Endodermal cell (in vitro differentiated cells): ENCODE measurements at regions not wholly inside any gene's neighbourhood (a gene's known extent, or its start where the extent isn't known, plus 50 kb on each side); places are given as distances from the start of the nearest gene placed in this dataset.

Experiments used
- DNase-seq: peaks from one replicate; pipeline ENCODE4 v3.0.0-alpha.2; 2017
- H3K27ac ChIP-seq: 2 replicates; pipeline ENCODE4 v1.5.1; 2013; ENCODE audit warnings: mild to moderate bottlenecking, low read depth, low read length, moderate library complexity
- H3K27me3 ChIP-seq: 2 replicates; pipeline ENCODE4 v1.6.1; 2013; ENCODE audit warnings: mild to moderate bottlenecking, low read length, moderate library complexity; ENCODE audit not compliant: insufficient read depth, control insufficient read depth, poor library complexity, severe bottlenecking
- H3K36me3 ChIP-seq: 2 replicates; pipeline ENCODE4 v1.7.0; 2013; ENCODE audit warnings: mild to moderate bottlenecking, low read length, moderate library complexity; ENCODE audit not compliant: control insufficient read depth, insufficient read depth
- H3K4me1 ChIP-seq: one replicate; pipeline ENCODE4 v1.7.0; 2013; ENCODE audit warnings: low read length; ENCODE audit not compliant: control insufficient read depth, insufficient read depth
- H3K4me3 ChIP-seq: 2 replicates; pipeline ENCODE4 v1.5.1; 2013; ENCODE audit warnings: mild to moderate bottlenecking, low read length, moderate library complexity
- H3K9ac ChIP-seq: 2 replicates; pipeline ENCODE4 v1.6.1; 2013; ENCODE audit warnings: mild to moderate bottlenecking, low read length, moderate library complexity; ENCODE audit not compliant: poor library complexity, severe bottlenecking; ENCODE audit errors: extremely low read depth
- H3K9me3 ChIP-seq: 2 replicates; pipeline ENCODE4 v1.6.1; 2013; ENCODE audit warnings: mild to moderate bottlenecking, low read length, moderate library complexity; ENCODE audit not compliant: control insufficient read depth
- H3K27ac Mint-ChIP-seq: 2 replicates; pipeline ENCODE4 v1.8.0; 2020; ENCODE audit warnings: mixed read lengths
- H3K27me3 Mint-ChIP-seq: 2 replicates; pipeline ENCODE4 v1.8.0; 2021; ENCODE audit warnings: mild to moderate bottlenecking, mixed read lengths; ENCODE audit not compliant: insufficient read depth
- H3K36me3 Mint-ChIP-seq: 2 replicates; pipeline ENCODE4 v1.8.0; 2020; ENCODE audit warnings: low read depth, mixed read lengths
- H3K4me1 Mint-ChIP-seq: 2 replicates; pipeline ENCODE4 v1.8.0; 2020; ENCODE audit warnings: mixed read lengths
- H3K4me3 Mint-ChIP-seq: 2 replicates; pipeline ENCODE4 v1.8.0; 2020; ENCODE audit warnings: mild to moderate bottlenecking, moderate library complexity, mixed read lengths
- H3K9me3 Mint-ChIP-seq: 2 replicates; pipeline ENCODE4 v1.8.0; 2020; ENCODE audit warnings: mild to moderate bottlenecking, mixed read lengths
- WGBS, 2 experiments: methylation state at CpG; one replicate each; pipeline versions ENCODE4 v1.1.5 to v1.1.7; 2013; ENCODE audit warnings: missing lambda C conversion rate in 2 of 2, mixed read lengths in 1 of 2; ENCODE audit not compliant: insufficient coverage in 1 of 2, insufficient read length in 1 of 2; 5-methylcytosine and 5-hydroxymethylcytosine counted together
- TF ChIP-seq, protein P1 (sequence below): fragments of 200-600 bp; sonication (generic); conservative IDR thresholded peaks from 2 replicates; pipeline ENCODE4 v1.5.0; 2021; ENCODE audit warnings: antibody characterized with exemption, mild to moderate bottlenecking

DNA sequence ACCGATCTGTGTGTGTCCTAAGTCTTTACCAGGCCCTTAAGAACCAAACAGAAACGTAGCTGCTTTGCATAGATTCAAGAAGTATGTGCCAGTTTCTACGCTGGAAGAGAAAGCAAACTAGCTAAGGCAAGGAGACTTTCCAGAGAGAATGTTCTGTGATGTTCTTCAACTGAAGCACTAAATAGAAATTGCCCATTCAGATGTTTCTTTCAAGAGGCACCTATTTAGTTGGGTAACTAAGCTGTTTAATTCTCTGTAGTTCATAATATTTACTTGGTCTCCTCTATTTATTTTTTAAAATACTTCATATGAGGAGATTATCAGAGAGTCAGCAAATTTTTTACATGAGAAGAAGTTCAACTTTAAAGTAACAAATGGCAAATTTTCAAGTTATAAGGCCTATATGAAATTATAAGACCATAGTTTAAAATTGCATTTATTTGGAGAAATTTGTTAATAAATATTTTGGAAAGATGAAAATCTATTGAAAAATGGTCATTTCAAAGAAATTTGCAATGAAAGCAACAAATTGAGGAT is 279.0 kb downstream of the NEBL start:
- WGBS, 2 experiments: 87 to 91% methylated on average over 3 of the region's 3 CpGs

DNA sequence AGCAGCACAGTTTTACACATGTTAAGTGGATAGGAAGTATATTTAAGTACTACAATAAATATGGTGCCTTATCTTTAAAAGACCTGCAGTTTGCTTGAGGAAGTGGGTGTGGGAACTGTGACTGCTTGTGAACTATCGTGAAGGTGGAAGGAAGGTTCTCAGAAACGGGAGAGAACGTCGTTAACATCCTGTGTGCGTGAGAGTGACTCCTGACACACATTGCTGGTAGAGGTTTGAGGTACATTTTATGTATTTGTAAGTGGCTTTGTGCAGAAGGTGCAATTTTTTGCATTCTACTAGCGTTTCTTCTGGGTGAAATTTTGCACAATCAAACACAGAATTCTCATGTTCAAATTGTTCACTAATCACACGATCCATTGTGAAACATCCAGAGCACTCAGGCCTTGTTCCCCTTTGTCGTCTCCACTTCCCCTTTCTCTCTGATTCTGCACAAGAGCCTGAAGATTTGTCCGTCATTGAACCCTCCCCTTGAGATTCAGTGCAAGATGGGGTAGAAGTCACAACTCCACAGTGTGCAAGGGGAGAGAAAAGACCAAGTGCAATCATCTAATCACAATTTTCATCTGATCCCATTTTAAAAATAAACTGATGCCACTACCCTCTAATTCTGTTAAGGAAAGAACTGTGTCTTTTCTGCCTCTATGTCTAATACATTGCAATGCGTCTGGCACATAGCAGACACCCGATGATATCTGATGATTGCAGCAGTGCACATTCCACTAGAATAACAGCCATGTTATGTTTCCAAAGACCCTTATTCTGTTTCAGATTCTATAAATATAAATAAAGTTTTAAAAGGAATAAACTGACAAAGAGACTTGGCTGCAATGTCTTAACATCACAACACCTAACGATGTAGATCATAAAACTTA is 279.9 kb downstream of the NEBL start:
- H3K4me1 ChIP-seq: no peaks in the 10 kb centered on the region
- 95 to 100% methylated on average over 6 to 12 of the region's 12 CpGs for WGBS, 2 experiments
- H3K36me3 Mint-ChIP-seq: no peaks in the 10 kb centered on the region

More for the DNA sequence above, 279.0 kb downstream of the NEBL start:
- Mint-ChIP-seq H3K27ac (no peak overlapping the region), H3K4me1 (peaks cover 24% of the 10 kb centered on the region), H3K4me3 (no peak overlapping the region), H3K36me3 (no peaks in the 10 kb centered on the region), H3K27me3 (peaks cover 1% of the 10 kb centered on the region), H3K9me3 (no peaks in the 10 kb centered on the region)
- H3K4me3 ChIP-seq: no peak overlapping the region
- no peak overlapping the region for H3K9ac ChIP-seq
- no peak for DNase-seq
- no peaks in the 10 kb centered on the region for H3K27me3 ChIP-seq
- no peaks in the 10 kb centered on the region for H3K36me3 ChIP-seq
- no peaks in the 10 kb centered on the region for H3K9me3 ChIP-seq
- no peak overlapping the region for H3K27ac ChIP-seq
- no peaks in the 10 kb centered on the region for H3K4me1 ChIP-seq
- TF ChIP-seq, protein P1, sequence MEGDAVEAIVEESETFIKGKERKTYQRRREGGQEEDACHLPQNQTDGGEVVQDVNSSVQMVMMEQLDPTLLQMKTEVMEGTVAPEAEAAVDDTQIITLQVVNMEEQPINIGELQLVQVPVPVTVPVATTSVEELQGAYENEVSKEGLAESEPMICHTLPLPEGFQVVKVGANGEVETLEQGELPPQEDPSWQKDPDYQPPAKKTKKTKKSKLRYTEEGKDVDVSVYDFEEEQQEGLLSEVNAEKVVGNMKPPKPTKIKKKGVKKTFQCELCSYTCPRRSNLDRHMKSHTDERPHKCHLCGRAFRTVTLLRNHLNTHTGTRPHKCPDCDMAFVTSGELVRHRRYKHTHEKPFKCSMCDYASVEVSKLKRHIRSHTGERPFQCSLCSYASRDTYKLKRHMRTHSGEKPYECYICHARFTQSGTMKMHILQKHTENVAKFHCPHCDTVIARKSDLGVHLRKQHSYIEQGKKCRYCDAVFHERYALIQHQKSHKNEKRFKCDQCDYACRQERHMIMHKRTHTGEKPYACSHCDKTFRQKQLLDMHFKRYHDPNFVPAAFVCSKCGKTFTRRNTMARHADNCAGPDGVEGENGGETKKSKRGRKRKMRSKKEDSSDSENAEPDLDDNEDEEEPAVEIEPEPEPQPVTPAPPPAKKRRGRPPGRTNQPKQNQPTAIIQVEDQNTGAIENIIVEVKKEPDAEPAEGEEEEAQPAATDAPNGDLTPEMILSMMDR: no peak

DNA sequence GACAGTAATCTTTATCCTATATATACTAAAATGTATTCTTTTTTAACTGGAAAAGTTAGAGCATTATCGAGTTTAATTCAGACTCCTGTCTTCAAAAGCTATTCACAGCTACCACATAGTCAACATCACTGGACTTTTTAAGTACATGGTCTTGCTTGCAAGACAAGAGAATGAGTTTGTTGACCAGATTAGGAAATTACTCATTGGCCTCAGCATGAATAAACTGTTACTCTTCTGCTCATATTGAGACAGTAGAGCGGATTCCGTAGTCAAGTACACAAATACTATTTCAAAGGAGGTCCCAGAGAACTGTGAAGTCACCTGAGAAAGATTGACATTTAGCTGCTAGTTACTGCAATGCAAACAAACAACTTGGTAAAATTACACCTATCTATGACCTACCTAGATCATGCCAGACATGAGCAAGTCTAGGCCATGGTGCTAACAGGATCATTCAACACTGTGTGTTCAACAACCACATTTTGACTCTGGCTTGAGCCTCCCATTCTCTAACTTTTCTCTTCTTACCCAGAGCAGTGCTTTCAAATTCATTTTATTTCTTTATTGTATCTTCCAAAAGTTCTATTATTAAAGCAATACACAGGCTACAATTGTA is 280.9 kb downstream of the NEBL start:
- Histone ChIP-seq H3K27me3 (no peaks in the 10 kb centered on the region), H3K4me1 (no peaks in the 10 kb centered on the region), H3K4me3 (no peak overlapping the region), H3K36me3 (no peaks in the 10 kb centered on the region), H3K9me3 (no peaks in the 10 kb centered on the region), H3K27ac (no peak overlapping the region), H3K9ac (no peak overlapping the region)
- H3K27ac Mint-ChIP-seq: no peak overlapping the region
- peaks cover 1% of the 10 kb centered on the region for H3K27me3 Mint-ChIP-seq
- no peak overlapping the region for H3K4me3 Mint-ChIP-seq
- H3K4me1 Mint-ChIP-seq: peaks cover 20% of the 10 kb centered on the region
- WGBS, 2 experiments: 94% methylated on average over 3 of the region's 3 CpGs
- DNase-seq: no peak
- H3K9me3 Mint-ChIP-seq: no peaks in the 10 kb centered on the region
- no peaks in the 10 kb centered on the region for H3K36me3 Mint-ChIP-seq
- TF ChIP-seq, protein P1: no peak

More for the DNA sequence above, 279.9 kb downstream of the NEBL start:
- Mint-ChIP-seq H3K27me3 (peaks cover 1% of the 10 kb centered on the region), H3K27ac (no peak overlapping the region), H3K4me3 (no peak overlapping the region), H3K4me1 (peaks cover 20% of the 10 kb centered on the region), H3K9me3 (no peaks in the 10 kb centered on the region)
- no peak overlapping the region for H3K4me3 ChIP-seq
- no peak overlapping the region for H3K27ac ChIP-seq
- TF ChIP-seq, protein P1: no peak
- no peaks in the 10 kb centered on the region for H3K27me3 ChIP-seq
- DNase-seq: no peak
- no peak overlapping the region for H3K9ac ChIP-seq
- no peaks in the 10 kb centered on the region for H3K36me3 ChIP-seq
- no peaks in the 10 kb centered on the region for H3K9me3 ChIP-seq
